Endothelial cell of umbilical vein (primary cell): ENCODE measurements at regions not wholly inside any gene's neighbourhood (a gene's known extent, or its start where the extent isn't known, plus 50 kb on each side); places are given as distances from the start of the nearest gene placed in this dataset.

Experiments
- BruUV-seq: library from RNA; stranded (reverse); fragments of 400-500 nt; replicated peaks from 2 replicates; lab custom pipeline; 2021; lab: Mats Ljungman, UMichigan
- CTCF ChIA-PET: fragments of 300-600, 350-600 bp; sonication (Branson Sonifier 250); formaldehyde crosslinking; loops from one replicate; lab custom pipeline; 2021; ENCODE audit warnings: antibody characterized with exemption, inconsistent platforms; lab: Charles Lee
- POLR2A ChIA-PET: fragments of 300-600, 350-600 bp; sonication (Branson Sonifier 250); formaldehyde crosslinking; loops from one replicate; lab custom pipeline; 2021; ENCODE audit warnings: antibody characterized with exemption, inconsistent platforms; lab: Charles Lee
- DNase-seq: peaks from one replicate; pipeline ENCODE4 v3.0.0-alpha.2; 2011; ENCODE audit warnings: low read depth, low spot score
- FAIRE-seq: peaks from 2 replicates; lab custom pipeline; 2011; peaks lifted over from hg19 to GRCh38; lab: Jason Lieb, UNC
- H2AFZ ChIP-seq: 2 replicates; pipeline ENCODE4 v1.6.0; 2012; ENCODE audit warnings: low read depth, low read length, control low read depth, inconsistent platforms
- H3K27ac ChIP-seq: 2 replicates; pipeline ENCODE4 v1.5.1; 2011; ENCODE audit warnings: low read depth, mild to moderate bottlenecking, control low read depth, low read length, moderate library complexity; ENCODE audit not compliant: insufficient read depth
- H3K27me3 ChIP-seq, 2 experiments: 2 replicates each; pipeline versions ENCODE4 v1.6.0 to v1.6.1; 2011; ENCODE audit warnings: low read length in 2 of 2, mixed read lengths in 1 of 2; ENCODE audit not compliant: control insufficient read depth in 2 of 2, insufficient read depth in 2 of 2
- H3K36me3 ChIP-seq, 2 experiments: 2 replicates in 1 of 2; 3 replicates in 1 of 2; pipeline ENCODE4 v1.5.1; 2011; ENCODE audit warnings: low read length in 2 of 2, mild to moderate bottlenecking in 1 of 2, moderate library complexity in 1 of 2; ENCODE audit not compliant: control insufficient read depth in 2 of 2, insufficient read depth in 2 of 2; ENCODE audit errors: extremely low read depth in 1 of 2
- H3K4me1 ChIP-seq: 3 replicates; pipeline ENCODE4 v1.5.1; 2011; ENCODE audit warnings: mild to moderate bottlenecking, low read length; ENCODE audit not compliant: control insufficient read depth, insufficient read depth; ENCODE audit errors: extremely low read depth
- H3K4me2 ChIP-seq: 2 replicates; pipeline ENCODE4 v1.6.1; 2011; ENCODE audit warnings: low read length, control low read depth, mixed read lengths; ENCODE audit not compliant: insufficient read depth
- H3K4me3 ChIP-seq, 3 experiments: fragments of 200-600 bp in 1 of 3; sonication (generic), shearing (Covaris generic) in 1 of 3; replicated peaks in 1 of 3; 2 replicates each; pipeline ENCODE4 v1.5.1; 2011 to 2016; ENCODE audit warnings: control low read depth in 3 of 3, low read length in 3 of 3, mild to moderate bottlenecking in 2 of 3, inconsistent platforms in 1 of 3, low read depth in 1 of 3, moderate library complexity in 1 of 3; ENCODE audit not compliant: insufficient read depth in 1 of 3
- H3K79me2 ChIP-seq: 2 replicates; pipeline ENCODE4 v1.6.0; 2012; ENCODE audit warnings: low read length, inconsistent platforms; ENCODE audit not compliant: control insufficient read depth, insufficient read depth
- H3K9ac ChIP-seq: replicated peaks from 2 replicates; pipeline ENCODE3; 2011; ENCODE audit warnings: low read length, control low read depth; ENCODE audit not compliant: insufficient read depth; ENCODE audit errors: extremely low read depth
- H3K9me1 ChIP-seq: replicated peaks from 3 replicates; pipeline ENCODE4 v1.6.0; 2011; ENCODE audit warnings: mild to moderate bottlenecking, low read length; ENCODE audit not compliant: control insufficient read depth, insufficient read depth; ENCODE audit errors: extremely low read depth
- H3K9me3 ChIP-seq: replicated peaks from 2 replicates; pipeline ENCODE4 v1.5.1; 2012; ENCODE audit warnings: low read length, inconsistent platforms; ENCODE audit not compliant: control insufficient read depth, insufficient read depth
- H4K20me1 ChIP-seq: replicated peaks from 2 replicates; pipeline ENCODE3; 2011; ENCODE audit warnings: mild to moderate bottlenecking, low read length; ENCODE audit not compliant: control insufficient read depth, insufficient read depth; ENCODE audit errors: extremely low read depth
- EZH2 ChIP-seq: IDR thresholded peaks from 2 replicates; pipeline ENCODE4 v1.6.1; 2012; ENCODE audit warnings: borderline replicate concordance, low read depth, mild to moderate bottlenecking, moderate library complexity, low read length, inconsistent platforms; ENCODE audit not compliant: severe bottlenecking
- FOS ChIP-seq: IDR thresholded peaks from 2 replicates; pipeline ENCODE4 v1.6.1; 2011; ENCODE audit warnings: mild to moderate bottlenecking, low read length, moderate library complexity, borderline replicate concordance; ENCODE audit not compliant: insufficient read depth
- GATA2 ChIP-seq: IDR thresholded peaks from 2 replicates; pipeline ENCODE4 v1.7.0; 2011; ENCODE audit warnings: low read depth, mild to moderate bottlenecking, moderate library complexity, mixed read lengths, low read length; ENCODE audit not compliant: insufficient read length, insufficient read depth
- JUN ChIP-seq: IDR thresholded peaks from 2 replicates; pipeline ENCODE4 v1.6.1; 2011; ENCODE audit warnings: borderline replicate concordance, low read depth; ENCODE audit not compliant: insufficient read length, insufficient read depth
- MYC ChIP-seq: IDR thresholded peaks from one replicate; pipeline ENCODE4 v1.6.1; 2011; ENCODE audit warnings: mild to moderate bottlenecking, low read depth, low read length
- POLR2A ChIP-seq: IDR thresholded peaks from 2 replicates; pipeline ENCODE4 v1.6.1; 2012; ENCODE audit warnings: low read depth, mild to moderate bottlenecking, control low read depth, low read length
- POLR2AphosphoS5 ChIP-seq: IDR thresholded peaks from 2 replicates; pipeline ENCODE4 v1.6.1; 2012; ENCODE audit warnings: low read depth, mild to moderate bottlenecking, control low read depth, low read length, moderate library complexity; ENCODE audit not compliant: insufficient read depth
- dilution Hi-C: fragments of 300-500 bp; cut with MboI; formaldehyde crosslinking; loops from one replicate; pipeline ENCODE4 v1.15.0; 2019; ENCODE audit warnings: low sequenced_read_pairs; ENCODE audit not compliant: extremely low pct_ligation_motif_present
- intact Hi-C: fragments of 100-400 bp; cut with micrococcal nuclease; formaldehyde crosslinking; loops from one replicate; pipeline ENCODE4 v1.10.0; 2022
- TF ChIP-seq, protein P1 (sequence below), 2 donors: IDR thresholded peaks; 1 replicate in 1 of 2; 2 replicates in 1 of 2; pipeline ENCODE4 v1.5.1; 2011; ENCODE audit warnings: low read length in 2 of 2, mild to moderate bottlenecking in 2 of 2, moderate library complexity in 2 of 2, control low read depth in 1 of 2, inconsistent platforms in 1 of 2, low read depth in 1 of 2; ENCODE audit not compliant: insufficient read depth in 1 of 2; ENCODE audit errors: extremely low read depth in 1 of 2
- TF ChIP-seq, protein P2 (sequence below): IDR thresholded peaks from 2 replicates; pipeline ENCODE4 v1.6.1; 2011; ENCODE audit not compliant: insufficient read depth, insufficient read length

DNA sequence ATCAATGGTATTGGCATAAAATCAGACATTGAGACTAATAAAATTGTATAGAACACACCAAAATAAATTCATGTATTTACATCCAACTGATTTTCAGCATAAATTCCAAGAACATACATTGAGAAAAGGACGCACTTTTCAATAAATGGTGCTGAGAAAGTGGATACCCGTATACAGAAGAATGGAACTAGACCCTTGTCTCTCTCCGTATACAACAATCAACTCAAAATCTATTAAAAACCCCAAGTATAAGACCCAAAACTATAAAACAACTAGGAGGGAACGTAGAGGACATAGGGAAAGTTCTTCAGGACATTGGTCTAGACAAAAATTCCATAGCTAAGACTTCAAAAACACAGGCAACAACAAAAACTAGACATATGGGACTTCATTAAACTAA, 97.4 kb downstream of the GGTLC2 start:
- BruUV-seq, result no TSS peak
- Histone ChIP-seq H3K4me1 (no peaks in the 10 kb centered on the region), H3K27ac (no peak overlapping the region), H3K9me1 (no peaks in the 10 kb centered on the region), H3K4me3 (no peak overlapping the region), H4K20me1 (no peaks in the 10 kb centered on the region), H3K27me3 (peaks cover 0 to 6% of the 10 kb centered on the region in 2 experiments), H3K9me3 (no peaks in the 10 kb centered on the region), H3K79me2 (no peaks in the 10 kb centered on the region), H2AFZ (no peak overlapping the region), H3K9ac (no peak overlapping the region), H3K4me2 (no peak overlapping the region), H3K36me3 (no peaks in the 10 kb centered on the region)
- dilution Hi-C loops, result no loop called here
- ChIA-PET CTCF (interaction anchor here (1.2 to 2.8 kb wide), 3 partner anchors 9 to 32 kb away, joined by 3 to 13 read pairs (median 6); no protein-coding TSS in a partner anchor), POLR2A (no interaction called here)
- intact Hi-C loops, result no loop called here
- TF ChIP-seq POLR2AphosphoS5, result no peak
- no peak for TF ChIP-seq JUN
- TF ChIP-seq MYC, result no peak
- no peak for TF ChIP-seq EZH2
- TF ChIP-seq POLR2A, result no peak
- TF ChIP-seq, protein P1, sequence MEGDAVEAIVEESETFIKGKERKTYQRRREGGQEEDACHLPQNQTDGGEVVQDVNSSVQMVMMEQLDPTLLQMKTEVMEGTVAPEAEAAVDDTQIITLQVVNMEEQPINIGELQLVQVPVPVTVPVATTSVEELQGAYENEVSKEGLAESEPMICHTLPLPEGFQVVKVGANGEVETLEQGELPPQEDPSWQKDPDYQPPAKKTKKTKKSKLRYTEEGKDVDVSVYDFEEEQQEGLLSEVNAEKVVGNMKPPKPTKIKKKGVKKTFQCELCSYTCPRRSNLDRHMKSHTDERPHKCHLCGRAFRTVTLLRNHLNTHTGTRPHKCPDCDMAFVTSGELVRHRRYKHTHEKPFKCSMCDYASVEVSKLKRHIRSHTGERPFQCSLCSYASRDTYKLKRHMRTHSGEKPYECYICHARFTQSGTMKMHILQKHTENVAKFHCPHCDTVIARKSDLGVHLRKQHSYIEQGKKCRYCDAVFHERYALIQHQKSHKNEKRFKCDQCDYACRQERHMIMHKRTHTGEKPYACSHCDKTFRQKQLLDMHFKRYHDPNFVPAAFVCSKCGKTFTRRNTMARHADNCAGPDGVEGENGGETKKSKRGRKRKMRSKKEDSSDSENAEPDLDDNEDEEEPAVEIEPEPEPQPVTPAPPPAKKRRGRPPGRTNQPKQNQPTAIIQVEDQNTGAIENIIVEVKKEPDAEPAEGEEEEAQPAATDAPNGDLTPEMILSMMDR (IDR thresholded peaks at IDR 0.05; ENCODE audit: extremely low read depth in 1 of 2, insufficient read depth in 1 of 2, low read depth in 1 of 2, low read length in 2 of 2), result no peak
- no peak for TF ChIP-seq GATA2
- no peak for TF ChIP-seq FOS
- TF ChIP-seq, protein P2, sequence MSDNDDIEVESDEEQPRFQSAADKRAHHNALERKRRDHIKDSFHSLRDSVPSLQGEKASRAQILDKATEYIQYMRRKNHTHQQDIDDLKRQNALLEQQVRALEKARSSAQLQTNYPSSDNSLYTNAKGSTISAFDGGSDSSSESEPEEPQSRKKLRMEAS, result no peak
- FAIRE-seq (no peak), DNase-seq (no peak)
